SK-N-MC (cell line): ENCODE measurements at regions not wholly inside any gene's neighbourhood (a gene's known extent, or its start where the extent isn't known, plus 50 kb on each side); places are given as distances from the start of the nearest gene placed in this dataset.

Experiments used
- EZH2 ChIP-seq: fragments of 200-600 bp; sonication (generic); IDR thresholded peaks from one replicate; pipeline ENCODE4 v1.6.1; 2017; ENCODE audit warnings: antibody characterized with exemption
- FOXP2 ChIP-seq: optimal IDR thresholded peaks from 2 replicates; pipeline ENCODE3; 2011; ENCODE audit warnings: mild to moderate bottlenecking, moderate library complexity; ENCODE audit not compliant: insufficient read depth; ENCODE audit errors: extremely low read length, control extremely low read depth
- POLR2AphosphoS5 ChIP-seq: IDR thresholded peaks from 2 replicates; pipeline ENCODE4 v1.6.1; 2012; ENCODE audit warnings: mild to moderate bottlenecking, low read depth, low read length, borderline replicate concordance

DNA sequence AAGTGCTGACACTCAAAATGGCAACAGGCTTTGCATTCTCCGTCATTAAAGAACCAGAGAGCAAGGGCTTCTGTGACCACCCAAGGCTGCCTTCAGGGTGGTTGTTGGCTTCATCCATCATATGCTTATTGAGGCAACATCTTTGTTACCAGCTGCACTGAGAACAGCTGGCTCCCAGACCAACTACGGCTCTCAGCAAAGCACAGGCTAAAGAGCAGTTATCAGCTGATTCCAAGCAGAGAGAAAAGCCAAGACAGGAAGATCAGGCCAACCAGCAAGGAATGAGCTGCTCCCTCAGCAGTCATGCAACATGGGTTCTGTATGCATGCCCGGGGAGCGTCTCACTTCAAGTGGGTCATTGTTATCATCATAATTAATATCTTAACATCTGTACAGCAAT is 358.9 kb downstream of the ACTL7B start:
- no peak for TF ChIP-seq POLR2AphosphoS5
- no peak for TF ChIP-seq EZH2
- no peak for TF ChIP-seq FOXP2
